Adrenal gland (tissue), 9 donors: ENCODE measurements at regions not wholly inside any gene's neighbourhood (a gene's known extent, or its start where the extent isn't known, plus 50 kb on each side); places are given as distances from the start of the nearest gene placed in this dataset.
"Not testable (repeated sequence)": the region's sequence is repeated elsewhere in the genome, so short reads cannot be mapped to it uniquely, and the experiment has no call there.

Experiments
- DNase-seq, 7 donors: peaks; one replicate each; pipeline ENCODE4 v3.0.0-alpha.2; 2019 to 2020
- H3K27ac ChIP-seq, 5 donors: fragments of 200-600 bp; sonication (generic) in 4 of 5; 1 replicate in 3 of 5; 2 replicates in 2 of 5; pipeline versions ENCODE4 v1.5.1 to v1.8.0; 2016 to 2020; ENCODE audit warnings: mild to moderate bottlenecking in 1 of 5
- H3K27me3 ChIP-seq: fragments of 200-600 bp; 2 replicates; pipeline ENCODE4 v1.8.0; 2021
- H3K36me3 ChIP-seq, 2 donors: fragments of 200-600 bp; replicated peaks in 1 of 2; 1 replicate in 1 of 2; 2 replicates in 1 of 2; pipeline versions ENCODE4 v1.5.1 to v1.8.0; 2018 to 2022
- H3K4me1 ChIP-seq, 2 donors: fragments of 200-600 bp; replicated peaks in 1 of 2; 1 replicate in 1 of 2; 2 replicates in 1 of 2; pipeline versions ENCODE4 v1.5.1 to v1.8.0; 2018 to 2021
- H3K4me3 ChIP-seq, 4 donors: fragments of 200-600 bp; sonication (generic) in 3 of 4; one replicate each; pipeline ENCODE4 v1.5.1; 2016 to 2018
- H3K9me3 ChIP-seq, 3 donors: fragments of 200-600 bp; sonication (generic) in 1 of 3; replicated peaks in 1 of 3; 1 replicate in 2 of 3; 2 replicates in 1 of 3; pipeline versions ENCODE4 v1.5.1 to v1.8.0; 2016 to 2021
- CTCF ChIP-seq, 6 experiments: fragments of 450-650 bp in 4 of 6; fragments of 200-600 bp in 2 of 6; sonication (generic) in 1 of 6; IDR thresholded peaks; 1 replicate in 5 of 6; 2 replicates in 1 of 6; pipeline versions ENCODE4 v1.5.1 to v1.8.0; 2016 to 2021; ENCODE audit warnings: antibody characterized with exemption in 6 of 6, mild to moderate bottlenecking in 2 of 6, moderate library complexity in 1 of 6
- POLR2A ChIP-seq, 2 donors: fragments of 450-650 bp; IDR thresholded peaks; one replicate each; pipeline ENCODE4 v1.6.1; 2017; ENCODE audit warnings: antibody characterized with exemption in 2 of 2, mild to moderate bottlenecking in 2 of 2, moderate library complexity in 1 of 2
- WGBS, 4 donors: extraction: QIAGEN DNeasy Blood & Tissue Kit in 2 of 4; methylation state at CpG; one replicate each; pipeline versions ENCODE4 v1.1.5 to v1.1.7; 2013 to 2017; 5-methylcytosine and 5-hydroxymethylcytosine counted together
- intact Hi-C, 2 donors: fragments of 100-400 bp; cut with DNase I; formaldehyde crosslinking; loops; one replicate each; pipeline versions ENCODE4 v1.14.1 to v1.15.0; 2022 to 2023
- donor health status: healthy with polysubstance abuse.
- donor health status: Bipolar disorder and iron deficiency.
- donor health status: DM: yes; HTN: yes; CAD: no.
- donor health status: DM: no; HTN: no; CAD: no.
- donor health status: DM: no; HTN: no; CAD: no.

GRCh38 chr4:137952116-137952515 lies 290.0 kb downstream of the SLC7A11 start:
- H3K36me3 ChIP-seq = no peaks in the 10 kb centered on the region
- intact Hi-C loops = no loop called here
- H3K27ac ChIP-seq = no peak overlapping the region
- no peaks in the 10 kb centered on the region for H3K9me3 ChIP-seq
- 68 to 84% (median 70%) methylated on average over 2 of the region's 2 CpGs for WGBS, 4 donors
- H3K4me3 ChIP-seq = no peak overlapping the region
- TF ChIP-seq POLR2A (IDR thresholded peaks at IDR 0.05) = no peak
- DNase-seq = no peak
- H3K4me1 ChIP-seq = no peaks in the 10 kb centered on the region
- no peaks in the 10 kb centered on the region for H3K27me3 ChIP-seq

GRCh38 chr4:137950286-137950685 lies 291.9 kb downstream of the SLC7A11 start:
- H3K36me3 ChIP-seq = no peaks in the 10 kb centered on the region
- DNase-seq = no peak
- H3K4me1 ChIP-seq = no peaks in the 10 kb centered on the region
- no peak overlapping the region for H3K27ac ChIP-seq
- TF ChIP-seq CTCF (IDR thresholded peaks at IDR 0.05) (no peak), POLR2A (IDR thresholded peaks at IDR 0.05) (no peak)
- intact Hi-C loops = no loop called here
- H3K9me3 ChIP-seq = no peaks in the 10 kb centered on the region
- WGBS, 4 donors = 89 to 99% (median 92%) methylated on average over 3 of the region's 3 CpGs
- no peaks in the 10 kb centered on the region for H3K27me3 ChIP-seq
- H3K4me3 ChIP-seq = no peak overlapping the region

- Histone ChIP-seq H3K4me1 (no peaks in the 10 kb centered on the region), H3K9me3 (no peaks in the 10 kb centered on the region), H3K4me3 (no peak overlapping the region), H3K27ac (no peak overlapping the region), H3K27me3 (no peaks in the 10 kb centered on the region), H3K36me3 (no peaks in the 10 kb centered on the region)
- TF ChIP-seq POLR2A (IDR thresholded peaks at IDR 0.05) (no peak), CTCF (IDR thresholded peaks at IDR 0.05) (no peak)
- intact Hi-C loops = no loop called here
- DNase-seq = no peak
Observed at GRCh38 chr4:137949746-137950145, 292.4 kb downstream of the SLC7A11 start.

- H3K4me1 ChIP-seq = no peaks in the 10 kb centered on the region
- no peaks in the 10 kb centered on the region for H3K9me3 ChIP-seq
- H3K4me3 ChIP-seq = no peak overlapping the region
- no peaks in the 10 kb centered on the region for H3K36me3 ChIP-seq
- intact Hi-C loops = no loop called here
- DNase-seq = no peak
- no peak for TF ChIP-seq POLR2A (IDR thresholded peaks at IDR 0.05)
- no peak for TF ChIP-seq CTCF (IDR thresholded peaks at IDR 0.05)
- no peaks in the 10 kb centered on the region for H3K27me3 ChIP-seq
- 76 to 90% (median 87%) methylated on average over 1 of the region's 1 CpG for WGBS, 4 donors
- H3K27ac ChIP-seq = no peak overlapping the region
Observed at GRCh38 chr4:137946453-137947174, 295.5 kb downstream of the SLC7A11 start.

GRCh38 chr4:137942815-137943214 lies 299.3 kb downstream of the SLC7A11 start:
- H3K9me3 ChIP-seq, intact Hi-C loops, H3K27me3 ChIP-seq, H3K27ac ChIP-seq, DNase-seq, H3K4me1 ChIP-seq, H3K36me3 ChIP-seq, H3K4me3 ChIP-seq: not testable (repeated sequence)
- 87 to 99% (median 94%) methylated on average over 15 of the region's 15 CpGs for whole genome bisulfite sequencing, 4 donors

GRCh38 chr4:137942015-137942515 lies 300.1 kb downstream of the SLC7A11 start:
- WGBS, 4 donors = 85 to 96% (median 92%) methylated on average over 11 to 28 of the region's 32 CpGs; no CpG with 5 or more reads in 1 of the 4 donors
- H3K27ac ChIP-seq, intact Hi-C loops, DNase-seq, H3K9me3 ChIP-seq, H3K27me3 ChIP-seq, H3K36me3 ChIP-seq, H3K4me3 ChIP-seq, H3K4me1 ChIP-seq: not testable (repeated sequence)
